ENCODE measurements at regions not wholly inside any gene's neighbourhood (a gene's known extent, or its start where the extent isn't known, plus 50 kb on each side); places are given as distances from the start of the nearest gene placed in this dataset.
"Not testable (repeated sequence)": the region's sequence is repeated elsewhere in the genome, so short reads cannot be mapped to it uniquely, and the experiment has no call there.

- ChIA-PET CTCF (no interaction called here), POLR2A (interaction anchor here (0.9 kb wide), 1 partner anchor 34 kb away, joined by 3 read pairs; no protein-coding TSS in a partner anchor)
- H3K4me1 Mint-ChIP-seq = no peaks in the 10 kb centered on the region
- TF ChIP-seq ZNF138 (CRISPR knock-in tag; conservative IDR thresholded peaks at IDR 0.05) = no peak
- no peak for TF ChIP-seq TEAD4 (CRISPR knock-in tag; IDR thresholded peaks at IDR 0.05)
- no peak for TF ChIP-seq FOXP1 (CRISPR knock-in tag; IDR thresholded peaks at IDR 0.05; ENCODE audit: borderline replicate concordance)
- no peak for TF ChIP-seq ERG (CRISPR knock-in tag; IDR thresholded peaks at IDR 0.05)
- TF ChIP-seq ZNF396 (CRISPR knock-in tag; IDR thresholded peaks at IDR 0.05; ENCODE audit: borderline replicate concordance) = no peak
- no peak for TF ChIP-seq MYBL2 (CRISPR knock-in tag; IDR thresholded peaks at IDR 0.05)
- TF ChIP-seq GRHL2 (CRISPR knock-in tag; IDR thresholded peaks at IDR 0.05; ENCODE audit: insufficient replicate concordance, severe bottlenecking) = no peak
- TF ChIP-seq ZBTB43 (CRISPR knock-in tag; IDR thresholded peaks at IDR 0.05) = no peak
- TF ChIP-seq NR2C2 (CRISPR knock-in tag; IDR thresholded peaks at IDR 0.05) = no peak
- no peak for TF ChIP-seq TCF7 (CRISPR knock-in tag; IDR thresholded peaks at IDR 0.05; ENCODE audit: low read depth)
- no peak for TF ChIP-seq TEAD1 (CRISPR knock-in tag; IDR thresholded peaks at IDR 0.05)
- TF ChIP-seq CREM (CRISPR knock-in tag; IDR thresholded peaks at IDR 0.05) = no peak
- TF ChIP-seq SMAD4 (CRISPR knock-in tag; IDR thresholded peaks at IDR 0.05) = no peak
- TF ChIP-seq ETV6 (CRISPR knock-in tag; IDR thresholded peaks at IDR 0.05) = no peak
- no peak for TF ChIP-seq ZNF232 (CRISPR knock-in tag; IDR thresholded peaks at IDR 0.05)
- ATAC-seq (no peak), DNase-seq (ENCODE audit: low spot score) (no peak)
- H3K9me3 Mint-ChIP-seq = peaks cover 10% of the 10 kb centered on the region
- H3K27me3 Mint-ChIP-seq (ENCODE audit: low read depth) = no peaks in the 10 kb centered on the region
- H3K4me3 Mint-ChIP-seq = no peak overlapping the region
- no peak overlapping the region for H3K27ac Mint-ChIP-seq
- peaks cover 26% of the 10 kb centered on the region for H3K36me3 Mint-ChIP-seq
Observed at GRCh38 chr19:28686756-28687155, 526.2 kb downstream of the UQCRFS1 start.

GRCh38 chr19:28685802-28686201, 527.1 kb downstream of the UQCRFS1 start:
- Mint-ChIP-seq H3K9me3 (peaks cover 5% of the 10 kb centered on the region; the same call in 1 of the 2 replicates), H3K36me3 (peaks cover 19% of the 10 kb centered on the region), H3K4me3 (no peak overlapping the region), H3K27ac (no peak overlapping the region), H3K27me3 (ENCODE audit: low read depth) (no peaks in the 10 kb centered on the region), H3K4me1 (no peaks in the 10 kb centered on the region)
- TF ChIP-seq RORB (CRISPR knock-in tag; IDR thresholded peaks at IDR 0.05) = no peak
- TF ChIP-seq PRRX2 (CRISPR knock-in tag; IDR thresholded peaks at IDR 0.05) = no peak
- TF ChIP-seq FOXJ3 (CRISPR knock-in tag; IDR thresholded peaks at IDR 0.05; ENCODE audit: borderline replicate concordance) = no peak
- TF ChIP-seq TEAD1 (CRISPR knock-in tag; IDR thresholded peaks at IDR 0.05) = no peak
- TF ChIP-seq ZMAT4 (CRISPR knock-in tag; IDR thresholded peaks at IDR 0.05) = no peak
- no peak for TF ChIP-seq MAX (CRISPR knock-in tag; IDR thresholded peaks at IDR 0.05)
- TF ChIP-seq ZNF138 (CRISPR knock-in tag; conservative IDR thresholded peaks at IDR 0.05) = no peak
- TF ChIP-seq MYBL2 (CRISPR knock-in tag; IDR thresholded peaks at IDR 0.05) = no peak
- TF ChIP-seq FOXP4 (CRISPR knock-in tag; IDR thresholded peaks at IDR 0.05) = no peak
- TF ChIP-seq ERG (CRISPR knock-in tag; IDR thresholded peaks at IDR 0.05) = no peak
- no peak for TF ChIP-seq TEAD4 (CRISPR knock-in tag; IDR thresholded peaks at IDR 0.05)
- DNase-seq (ENCODE audit: low spot score) (no peak), ATAC-seq (no peak)
- CTCF ChIA-PET = no interaction called here
- POLR2A ChIA-PET = interaction anchor here (0.9 kb wide), 1 partner anchor 35 kb away, joined by 3 read pairs; no protein-coding TSS in a partner anchor

GRCh38 chr19:28685077-28685476, 527.9 kb downstream of the UQCRFS1 start:
- H3K9me3 Mint-ChIP-seq; POLR2A ChIA-PET; H3K27ac Mint-ChIP-seq; CTCF ChIA-PET; DNase-seq (ENCODE audit: low spot score); H3K4me1 Mint-ChIP-seq; H3K27me3 Mint-ChIP-seq (ENCODE audit: low read depth); H3K4me3 Mint-ChIP-seq; ATAC-seq: not testable (repeated sequence)
- peaks cover 22% of the 10 kb centered on the region for H3K36me3 Mint-ChIP-seq

Data from WTC11 (cell line).